ENCODE measurements at regions not wholly inside any gene's neighbourhood (a gene's known extent, or its start where the extent isn't known, plus 50 kb on each side); places are given as distances from the start of the nearest gene placed in this dataset.

GRCh38 chr15:97126553-97127233, 796.2 kb downstream of the NR2F2 start:
- no peak overlapping the region for H3K4me2 ChIP-seq (ENCODE audit: low read length)
- H2AFZ ChIP-seq (ENCODE audit: low read length): no peak overlapping the region
- H3K9me3 ChIP-seq (ENCODE audit: low read length): no peaks in the 10 kb centered on the region
- no peaks in the 10 kb centered on the region for H3K79me2 ChIP-seq (ENCODE audit: insufficient read depth, low read depth, low read length)
- BruUV-seq (replicated peaks): no TSS peak
- no peaks in the 10 kb centered on the region for H3K36me3 ChIP-seq (ENCODE audit: insufficient read depth, low read length)
- intact Hi-C loops (cut with micrococcal nuclease; ENCODE audit: unreplicated experiment): no loop called here
- TF ChIP-seq EZH2phosphoT487 (IDR thresholded peaks at IDR 0.05; ENCODE audit: borderline replicate concordance, low read depth, low read length) (no peak), CTCF (conservative IDR thresholded peaks at IDR 0.05; ENCODE audit: low read length) (no peak)
- H3K4me1 ChIP-seq (ENCODE audit: insufficient read depth, low read length, poor library complexity, severe bottlenecking): no peaks in the 10 kb centered on the region
- no peak for DNase-seq (ENCODE audit: low spot score)
- ChIA-PET POLR2A (no interaction called here), CTCF (ENCODE audit: unreplicated experiment) (no interaction called here)
- H3K9me2 ChIP-seq (ENCODE audit: insufficient read depth, low read length): no peaks in the 10 kb centered on the region
- H4K20me1 ChIP-seq (ENCODE audit: insufficient read depth, low read length): no peaks in the 10 kb centered on the region
- H3K27ac ChIP-seq (ENCODE audit: low read depth, low read length, poor library complexity, severe bottlenecking): no peak overlapping the region
- H3K4me3 ChIP-seq (ENCODE audit: low read depth, low read length, poor library complexity, severe bottlenecking): no peak overlapping the region

DNA sequence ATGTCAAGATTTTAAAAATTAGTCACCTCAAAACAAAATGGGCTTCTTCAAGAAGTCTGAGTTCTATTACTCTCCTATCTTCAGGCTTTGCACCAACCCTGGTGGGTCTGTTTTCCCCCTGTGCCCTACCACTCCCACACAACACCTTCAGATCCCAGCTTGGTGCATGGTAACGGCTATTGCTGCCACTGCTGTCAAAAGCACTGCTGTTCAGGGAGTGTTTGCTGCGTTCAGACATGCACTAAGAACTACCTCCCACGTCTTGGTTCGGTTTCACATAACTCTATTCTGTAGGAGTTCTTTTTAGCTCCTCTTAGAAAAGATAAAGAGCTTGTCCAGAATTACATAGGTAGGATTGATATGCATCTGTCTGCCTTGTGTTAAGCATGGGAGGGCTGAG, 799.2 kb downstream of the NR2F2 start:
- ChIA-PET CTCF (ENCODE audit: unreplicated experiment) (no interaction called here), POLR2A (no interaction called here)
- H3K36me3 ChIP-seq (ENCODE audit: insufficient read depth, low read length): no peaks in the 10 kb centered on the region
- BruUV-seq (replicated peaks): no TSS peak
- no peak for DNase-seq (ENCODE audit: low spot score)
- H3K4me1 ChIP-seq (ENCODE audit: insufficient read depth, low read length, poor library complexity, severe bottlenecking): no peaks in the 10 kb centered on the region
- H2AFZ ChIP-seq (ENCODE audit: low read length): no peak overlapping the region
- H3K9me2 ChIP-seq (ENCODE audit: insufficient read depth, low read length): no peaks in the 10 kb centered on the region
- H4K20me1 ChIP-seq (ENCODE audit: insufficient read depth, low read length): no peaks in the 10 kb centered on the region
- H3K79me2 ChIP-seq (ENCODE audit: insufficient read depth, low read depth, low read length): no peaks in the 10 kb centered on the region
- intact Hi-C loops (cut with micrococcal nuclease; ENCODE audit: unreplicated experiment): no loop called here
- TF ChIP-seq EZH2phosphoT487 (IDR thresholded peaks at IDR 0.05; ENCODE audit: borderline replicate concordance, low read depth, low read length) (no peak), CTCF (conservative IDR thresholded peaks at IDR 0.05; ENCODE audit: low read length) (no peak)
- no peaks in the 10 kb centered on the region for H3K9me3 ChIP-seq (ENCODE audit: low read length)
- H3K27ac ChIP-seq (ENCODE audit: low read depth, low read length, poor library complexity, severe bottlenecking): no peak overlapping the region
- no peak overlapping the region for H3K4me3 ChIP-seq (ENCODE audit: low read depth, low read length, poor library complexity, severe bottlenecking)
- H3K4me2 ChIP-seq (ENCODE audit: low read length): no peak overlapping the region

DNA sequence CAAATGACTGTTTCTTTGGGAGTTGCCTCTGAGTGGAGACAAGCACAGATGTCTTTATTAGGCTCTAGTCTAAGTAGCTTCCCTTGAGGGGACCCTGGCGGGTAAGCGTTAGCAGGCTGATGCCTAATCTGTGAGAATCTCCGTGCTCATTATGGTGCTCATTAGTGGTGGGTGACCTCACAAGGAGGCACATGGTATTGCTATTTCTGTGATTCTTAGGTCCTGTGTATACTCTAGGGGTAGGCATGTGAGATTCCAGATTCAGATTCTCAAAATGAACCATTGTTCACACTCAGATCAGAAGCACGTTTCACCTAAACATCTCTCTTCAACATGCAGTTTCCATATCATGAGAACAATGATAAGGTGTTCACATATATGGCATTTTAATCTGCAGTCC, 809.7 kb downstream of the NR2F2 start:
- no peak overlapping the region for H3K27ac ChIP-seq (ENCODE audit: low read depth, low read length, poor library complexity, severe bottlenecking)
- ChIA-PET CTCF (ENCODE audit: unreplicated experiment) (no interaction called here), POLR2A (no interaction called here)
- H3K9me2 ChIP-seq (ENCODE audit: insufficient read depth, low read length): no peaks in the 10 kb centered on the region
- no peak for DNase-seq (ENCODE audit: low spot score)
- no peak overlapping the region for H2AFZ ChIP-seq (ENCODE audit: low read length)
- no TSS peak for BruUV-seq (replicated peaks)
- no peaks in the 10 kb centered on the region for H3K4me1 ChIP-seq (ENCODE audit: insufficient read depth, low read length, poor library complexity, severe bottlenecking)
- H4K20me1 ChIP-seq (ENCODE audit: insufficient read depth, low read length): no peaks in the 10 kb centered on the region
- no peaks in the 10 kb centered on the region for H3K9me3 ChIP-seq (ENCODE audit: low read length)
- H3K4me2 ChIP-seq (ENCODE audit: low read length): no peak overlapping the region
- no peak overlapping the region for H3K4me3 ChIP-seq (ENCODE audit: low read depth, low read length, poor library complexity, severe bottlenecking)
- intact Hi-C loops (cut with micrococcal nuclease; ENCODE audit: unreplicated experiment): no loop called here
- TF ChIP-seq CTCF (conservative IDR thresholded peaks at IDR 0.05; ENCODE audit: low read length): no peak
- no peak for TF ChIP-seq EZH2phosphoT487 (IDR thresholded peaks at IDR 0.05; ENCODE audit: borderline replicate concordance, low read depth, low read length)
- H3K79me2 ChIP-seq (ENCODE audit: insufficient read depth, low read depth, low read length): no peaks in the 10 kb centered on the region
- H3K36me3 ChIP-seq (ENCODE audit: insufficient read depth, low read length): no peaks in the 10 kb centered on the region
